Cardiac fibroblast (primary cell): ENCODE measurements at regions not wholly inside any gene's neighbourhood (a gene's known extent, or its start where the extent isn't known, plus 50 kb on each side); places are given as distances from the start of the nearest gene placed in this dataset.

Experiments
- DNase-seq, 2 donors: peaks; one replicate each; pipeline versions ENCODE4 v3.0.0 to v3.0.0-alpha.2; 2010; ENCODE audit warnings: low read depth in 2 of 2
- H3K4me3 ChIP-seq, 2 donors: replicated peaks in 1 of 2; 1 replicate in 1 of 2; 2 replicates in 1 of 2; pipeline ENCODE4 v1.5.1; 2011; ENCODE audit warnings: low read depth in 2 of 2, low read length in 2 of 2, mild to moderate bottlenecking in 2 of 2, moderate library complexity in 1 of 2
- TF ChIP-seq, protein P1 (sequence below): IDR thresholded peaks from one replicate; pipeline ENCODE4 v1.5.1; 2011; ENCODE audit warnings: low read depth, mild to moderate bottlenecking, low read length, inconsistent platforms

DNA sequence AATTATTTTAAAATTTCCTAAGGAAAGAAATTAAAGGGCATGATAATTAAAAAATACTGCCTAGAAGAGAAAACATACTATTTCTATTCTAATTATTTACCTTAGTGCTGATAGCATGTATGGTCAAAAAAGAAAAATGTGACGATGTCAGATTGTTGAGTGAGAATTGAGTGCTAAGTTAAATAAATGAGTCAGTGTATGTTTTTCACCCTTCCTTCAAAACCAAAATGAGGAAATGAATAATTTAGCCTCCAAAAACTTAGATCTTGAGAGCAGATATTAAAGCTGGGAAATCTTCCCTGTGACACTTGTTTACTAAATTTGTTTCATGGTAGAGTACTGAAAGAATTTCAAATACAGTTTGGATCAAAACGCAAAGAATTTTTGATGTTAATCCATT, 58.6 kb upstream of the NYAP2 start:
- H3K4me3 ChIP-seq, result no peak overlapping the region
- no peak for DNase-seq
- TF ChIP-seq, protein P1, sequence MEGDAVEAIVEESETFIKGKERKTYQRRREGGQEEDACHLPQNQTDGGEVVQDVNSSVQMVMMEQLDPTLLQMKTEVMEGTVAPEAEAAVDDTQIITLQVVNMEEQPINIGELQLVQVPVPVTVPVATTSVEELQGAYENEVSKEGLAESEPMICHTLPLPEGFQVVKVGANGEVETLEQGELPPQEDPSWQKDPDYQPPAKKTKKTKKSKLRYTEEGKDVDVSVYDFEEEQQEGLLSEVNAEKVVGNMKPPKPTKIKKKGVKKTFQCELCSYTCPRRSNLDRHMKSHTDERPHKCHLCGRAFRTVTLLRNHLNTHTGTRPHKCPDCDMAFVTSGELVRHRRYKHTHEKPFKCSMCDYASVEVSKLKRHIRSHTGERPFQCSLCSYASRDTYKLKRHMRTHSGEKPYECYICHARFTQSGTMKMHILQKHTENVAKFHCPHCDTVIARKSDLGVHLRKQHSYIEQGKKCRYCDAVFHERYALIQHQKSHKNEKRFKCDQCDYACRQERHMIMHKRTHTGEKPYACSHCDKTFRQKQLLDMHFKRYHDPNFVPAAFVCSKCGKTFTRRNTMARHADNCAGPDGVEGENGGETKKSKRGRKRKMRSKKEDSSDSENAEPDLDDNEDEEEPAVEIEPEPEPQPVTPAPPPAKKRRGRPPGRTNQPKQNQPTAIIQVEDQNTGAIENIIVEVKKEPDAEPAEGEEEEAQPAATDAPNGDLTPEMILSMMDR, result no peak

DNA sequence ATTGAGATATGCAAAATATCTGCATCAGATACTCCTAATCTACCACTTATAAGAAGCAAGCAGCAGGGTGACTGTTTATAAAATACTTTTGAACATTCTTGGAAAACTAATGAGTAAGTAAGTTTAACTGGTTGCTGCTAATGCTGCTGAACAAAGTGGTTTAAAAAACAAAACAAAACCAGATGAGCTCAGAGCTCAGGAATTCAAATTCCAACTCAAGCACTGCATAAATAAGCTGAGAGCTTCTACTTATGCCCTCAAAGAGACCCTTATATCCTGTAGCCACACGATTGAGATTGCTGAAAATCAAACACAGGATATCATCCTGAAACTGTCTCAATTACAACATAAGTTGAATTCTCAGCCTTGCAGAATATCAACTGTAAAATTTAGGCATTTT, 62.3 kb upstream of the NYAP2 start:
- no peak overlapping the region for H3K4me3 ChIP-seq
- peak in 1 of 2 donors; percentile 39 for DNase-seq
- TF ChIP-seq, protein P1, result no peak

DNA sequence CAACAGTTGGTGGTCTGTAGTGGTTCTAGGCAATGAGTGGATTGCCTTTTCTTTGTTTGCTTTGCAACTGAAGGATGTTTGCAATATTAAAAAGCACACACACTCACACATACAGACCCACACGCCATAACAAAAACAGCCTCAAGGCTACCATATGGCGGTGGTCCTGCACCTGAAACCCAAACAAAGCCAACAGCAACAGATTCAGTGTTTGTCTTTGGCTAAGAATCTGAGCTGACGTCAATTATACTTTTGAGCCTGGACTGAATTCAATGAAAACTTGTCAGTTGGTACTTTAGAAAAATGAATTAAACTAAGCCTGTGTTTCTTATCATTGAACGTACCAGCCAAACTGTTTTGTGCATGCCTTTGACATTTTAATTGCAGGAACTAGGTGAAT, 65.0 kb upstream of the NYAP2 start:
- DNase-seq, result no peak
- H3K4me3 ChIP-seq, result no peak overlapping the region
- TF ChIP-seq, protein P1, result no peak

DNA sequence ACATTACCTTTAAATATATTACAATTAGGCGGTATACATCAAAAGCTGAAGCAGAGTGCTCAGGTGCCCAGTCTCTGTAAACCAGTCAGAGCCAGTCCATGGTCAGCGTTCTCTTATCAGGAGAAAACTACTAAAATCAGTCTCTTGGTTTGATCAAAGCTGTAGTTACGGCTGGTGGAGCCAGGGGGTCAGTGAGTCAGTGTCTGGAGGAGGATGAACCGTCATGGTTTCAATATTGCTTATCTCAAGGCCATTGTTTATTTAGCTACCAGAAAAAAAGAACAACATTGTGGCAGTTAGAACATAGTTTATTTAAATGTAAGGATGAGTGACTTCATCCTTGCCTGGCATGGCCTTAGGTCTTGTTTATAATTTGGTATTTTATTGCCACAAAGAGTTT, 71.3 kb upstream of the NYAP2 start:
- H3K4me3 ChIP-seq, result no peak overlapping the region
- TF ChIP-seq, protein P1, result no peak

DNA sequence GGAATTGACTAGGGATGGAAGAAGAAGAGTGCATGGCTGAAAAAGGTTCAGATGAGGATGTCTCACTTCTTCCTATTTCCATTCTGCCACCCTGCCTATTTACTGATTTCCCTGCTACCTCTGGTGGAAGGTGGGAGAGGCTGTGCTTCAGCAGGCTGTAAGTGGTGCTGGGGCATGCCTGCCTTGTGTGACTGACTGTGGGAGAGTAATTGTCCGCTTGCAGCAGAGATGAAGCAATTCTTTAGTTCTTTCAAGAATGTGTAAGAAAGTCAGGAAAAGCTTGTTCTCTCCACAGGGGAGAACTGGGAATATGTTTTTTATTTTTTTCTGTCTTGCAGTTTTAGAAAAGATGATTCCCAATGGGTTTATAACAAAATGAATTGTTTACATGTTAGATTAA, 72.5 kb upstream of the NYAP2 start:
- no peak for DNase-seq
- H3K4me3 ChIP-seq, result no peak overlapping the region
- TF ChIP-seq, protein P1, result no peak

More for the DNA sequence above, 71.3 kb upstream of the NYAP2 start:
- DNase-seq, result peak in 1 of 2 donors; percentile 21

DNA sequence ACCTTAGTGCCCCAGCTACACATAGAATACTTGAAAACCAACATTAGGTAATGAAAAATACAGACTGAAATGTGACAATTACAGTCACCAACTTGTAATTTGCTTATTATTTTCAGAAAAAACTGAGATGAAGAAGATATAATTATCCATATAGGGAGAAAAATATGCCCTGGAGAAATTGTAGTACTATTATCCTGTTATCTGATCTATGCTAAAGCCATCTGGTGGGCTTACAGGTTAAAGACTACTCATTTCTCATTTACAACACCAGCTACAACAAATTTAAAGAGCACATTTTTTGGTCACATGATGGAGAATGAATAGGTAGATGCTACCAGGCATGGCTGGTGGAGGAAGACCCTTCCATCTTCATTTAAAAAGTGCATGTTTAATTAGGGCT, 79.6 kb upstream of the NYAP2 start:
- no peak overlapping the region for H3K4me3 ChIP-seq
- TF ChIP-seq, protein P1, result no peak
- no peak for DNase-seq

DNA sequence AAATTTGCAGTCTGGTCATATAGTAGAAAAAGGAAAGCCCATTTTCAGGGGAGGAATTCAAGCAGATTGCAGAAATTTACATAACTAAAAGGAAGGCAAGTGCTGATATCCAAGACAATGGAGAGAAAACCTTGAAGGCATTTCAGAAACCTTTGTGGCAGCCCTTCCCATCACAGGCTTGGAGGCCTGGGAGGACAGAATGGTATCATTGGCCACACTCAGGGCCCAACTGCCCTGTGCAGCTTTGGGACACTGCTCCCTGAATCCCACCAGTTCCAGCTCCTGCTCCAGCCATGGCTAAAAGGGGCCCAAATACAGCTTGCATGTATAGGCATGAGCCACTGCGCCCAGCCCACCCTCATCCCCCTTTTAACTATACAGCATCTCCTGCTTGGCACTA, 81.1 kb upstream of the NYAP2 start:
- DNase-seq, result no peak
- TF ChIP-seq, protein P1, result no peak
- no peak overlapping the region for H3K4me3 ChIP-seq
